Esophagus squamous epithelium (tissue), 5 donors: ENCODE measurements at regions not wholly inside any gene's neighbourhood (a gene's known extent, or its start where the extent isn't known, plus 50 kb on each side); places are given as distances from the start of the nearest gene placed in this dataset.

ENCODE experiments used
- DNase-seq: peaks from one replicate; lab custom pipeline; 2025; lab: John Stamatoyannopoulos, UW
- H3K27ac ChIP-seq, 4 donors: fragments of 200-600 bp; sonication (generic); one replicate each; pipeline ENCODE4 v1.5.1; 2016 to 2019; ENCODE audit warnings: mild to moderate bottlenecking in 1 of 4
- H3K27me3 ChIP-seq, 4 donors: fragments of 200-600 bp; sonication (generic); 1 replicate in 3 of 4; 2 replicates in 1 of 4; pipeline versions ENCODE4 v1.5.1 to v1.6.0; 2017 to 2021; ENCODE audit warnings: antibody characterized with exemption in 1 of 4
- H3K36me3 ChIP-seq, 3 donors: fragments of 200-600 bp; sonication (generic); one replicate each; pipeline ENCODE4 v1.5.1; 2016 to 2019
- H3K4me1 ChIP-seq, 3 donors: fragments of 200-600 bp; sonication (generic); one replicate each; pipeline ENCODE4 v1.5.1; 2017 to 2019
- H3K4me3 ChIP-seq, 4 donors: fragments of 200-600 bp; sonication (generic); 1 replicate in 3 of 4; 2 replicates in 1 of 4; pipeline ENCODE4 v1.5.1; 2016 to 2019; ENCODE audit warnings: mild to moderate bottlenecking in 2 of 4, moderate library complexity in 1 of 4
- H3K9me3 ChIP-seq, 3 donors: fragments of 200-600 bp; sonication (generic); one replicate each; pipeline ENCODE4 v1.5.1; 2016 to 2019
- CTCF ChIP-seq, 6 experiments: fragments of 450-650 bp in 4 of 6; fragments of 200-600 bp in 2 of 6; sonication (generic) in 2 of 6; IDR thresholded peaks; one replicate each; pipeline ENCODE4 v1.5.1; 2016 to 2019; ENCODE audit warnings: antibody characterized with exemption in 6 of 6, mild to moderate bottlenecking in 4 of 6, moderate library complexity in 4 of 6
- POLR2A ChIP-seq, 4 donors: fragments of 450-650 bp; IDR thresholded peaks; one replicate each; pipeline ENCODE4 v1.6.1; 2017; ENCODE audit warnings: antibody characterized with exemption in 4 of 4, mild to moderate bottlenecking in 4 of 4, moderate library complexity in 3 of 4
- WGBS, 2 donors: methylation state at CpG; one replicate each; pipeline ENCODE4 v1.1.5; 2018; 5-methylcytosine and 5-hydroxymethylcytosine counted together
- intact Hi-C: fragments of 100-400 bp; cut with DNase I; formaldehyde crosslinking; loops from one replicate; pipeline ENCODE4 v1.15.0; 2022
- donor health status: DM: yes; HTN: yes; CAD: no.

GRCh38 chr9:78539904-78540303 lies 243.0 kb downstream of the PSAT1 start:
- H3K36me3 ChIP-seq, result no peaks in the 10 kb centered on the region
- no peak for DNase-seq
- H3K4me1 ChIP-seq, result no peaks in the 10 kb centered on the region
- no peak overlapping the region for H3K27ac ChIP-seq
- TF ChIP-seq POLR2A (IDR thresholded peaks at IDR 0.05), result no peak
- TF ChIP-seq CTCF (IDR thresholded peaks at IDR 0.05), result no peak
- H3K4me3 ChIP-seq, result no peak overlapping the region
- WGBS, 2 donors, result 60 to 67% methylated on average over 2 of the region's 2 CpGs
- no peaks in the 10 kb centered on the region for H3K9me3 ChIP-seq
- intact Hi-C loops, result no loop called here
- H3K27me3 ChIP-seq, result no peaks in the 10 kb centered on the region

GRCh38 chr9:78541868-78542443 lies 245.0 kb downstream of the PSAT1 start:
- 78 to 87% methylated on average over 9 of the region's 9 CpGs for WGBS, 2 donors
- Histone ChIP-seq H3K27ac (no peak overlapping the region), H3K4me3 (no peak overlapping the region), H3K27me3 (no peaks in the 10 kb centered on the region), H3K4me1 (no peaks in the 10 kb centered on the region), H3K36me3 (no peaks in the 10 kb centered on the region), H3K9me3 (no peaks in the 10 kb centered on the region)
- intact Hi-C loops, result no loop called here
- TF ChIP-seq CTCF (IDR thresholded peaks at IDR 0.05) (no peak), POLR2A (IDR thresholded peaks at IDR 0.05) (no peak)
- no peak for DNase-seq

- Histone ChIP-seq H3K36me3 (no peaks in the 10 kb centered on the region), H3K27ac (no peak overlapping the region), H3K27me3 (no peaks in the 10 kb centered on the region), H3K9me3 (no peaks in the 10 kb centered on the region), H3K4me3 (no peak overlapping the region), H3K4me1 (no peaks in the 10 kb centered on the region)
- intact Hi-C loops, result no loop called here
- no peak for DNase-seq
- TF ChIP-seq CTCF (IDR thresholded peaks at IDR 0.05) (no peak), POLR2A (IDR thresholded peaks at IDR 0.05) (no peak)
- WGBS, 2 donors, result 73 to 79% methylated on average over 12 of the region's 14 CpGs
Observed at GRCh38 chr9:78542491-78543181, 245.7 kb downstream of the PSAT1 start.

- H3K4me3 ChIP-seq, result no peak overlapping the region
- no peak overlapping the region for H3K27ac ChIP-seq
- H3K27me3 ChIP-seq, result no peaks in the 10 kb centered on the region
- DNase-seq, result no peak
- TF ChIP-seq POLR2A (IDR thresholded peaks at IDR 0.05) (no peak), CTCF (IDR thresholded peaks at IDR 0.05) (no peak)
- WGBS, 2 donors, result 51 to 65% methylated on average over 3 of the region's 3 CpGs
- intact Hi-C loops, result no loop called here
- H3K9me3 ChIP-seq, result no peaks in the 10 kb centered on the region
- no peaks in the 10 kb centered on the region for H3K4me1 ChIP-seq
- no peaks in the 10 kb centered on the region for H3K36me3 ChIP-seq
Observed at GRCh38 chr9:78543353-78543752, 246.4 kb downstream of the PSAT1 start.

- 71 to 81% methylated on average over 4 to 5 of the region's 5 CpGs for WGBS, 2 donors
- no peak overlapping the region for H3K4me3 ChIP-seq
- no peaks in the 10 kb centered on the region for H3K36me3 ChIP-seq
- no peak for TF ChIP-seq POLR2A (IDR thresholded peaks at IDR 0.05)
- TF ChIP-seq CTCF (IDR thresholded peaks at IDR 0.05), result no peak
- H3K27ac ChIP-seq, result no peak overlapping the region
- no peaks in the 10 kb centered on the region for H3K27me3 ChIP-seq
- intact Hi-C loops, result no loop called here
- no peak for DNase-seq
- H3K9me3 ChIP-seq, result no peaks in the 10 kb centered on the region
- H3K4me1 ChIP-seq, result no peaks in the 10 kb centered on the region
Observed at GRCh38 chr9:78544230-78544629, 247.3 kb downstream of the PSAT1 start.
